HepG2 (cell line): ENCODE measurements at regions not wholly inside any gene's neighbourhood (a gene's known extent, or its start where the extent isn't known, plus 50 kb on each side); places are given as distances from the start of the nearest gene placed in this dataset.

Experiments
- ATAC-seq: fragments of 200-7000 bp; cut with Tn5 transposase; 3 replicates; pipeline ENCODE4 v1.9.1; 2020; ENCODE audit warnings: mild to moderate bottlenecking, moderate library complexity
- BruUV-seq: library from RNA; stranded (reverse); fragments of 400-500 nt; replicated peaks from 2 replicates; lab custom pipeline; 2021; lab: Mats Ljungman, UMichigan
- CTCF ChIA-PET: fragments of 300-600 bp; formaldehyde crosslinking; extraction: SDS; loops from one replicate; lab custom pipeline; 2021; ENCODE audit warnings: low total read pairs, inconsistent platforms, low intra/inter-chr PET ratio; lab: Yijun Ruan, JAX
- POLR2A ChIA-PET: fragments of 350-600 bp; sonication (Branson Sonifier 250); formaldehyde crosslinking; loops from one replicate; lab custom pipeline; 2020; ENCODE audit warnings: antibody characterized with exemption, inconsistent platforms; lab: Yijun Ruan, JAX
- DNase-seq: peaks from one replicate; pipeline ENCODE4 v3.0.0-alpha.2; 2015; ENCODE audit warnings: low spot score
- FAIRE-seq: peaks from 3 replicates; lab custom pipeline; 2011; peaks lifted over from hg19 to GRCh38; lab: Jason Lieb, UNC
- H2AFZ ChIP-seq: one replicate; pipeline ENCODE4 v1.6.1; 2011; ENCODE audit warnings: low read length, inconsistent platforms
- H3K27ac ChIP-seq: fragments of 300-600 bp; 3 replicates; pipeline ENCODE4 v1.8.0; 2011; ENCODE audit warnings: mixed run types, mild to moderate bottlenecking, mixed read lengths, low read length, inconsistent platforms; ENCODE audit not compliant: insufficient read depth; ENCODE audit errors: extremely low read length
- H3K27me3 ChIP-seq, 2 experiments: fragments of 200-600 bp in 1 of 2; 2 replicates in 1 of 2; 3 replicates in 1 of 2; pipeline versions ENCODE4 v1.6.0 to v1.8.0; 2011; ENCODE audit warnings: low read length in 2 of 2, mild to moderate bottlenecking in 2 of 2, moderate library complexity in 2 of 2, inconsistent platforms in 1 of 2; ENCODE audit not compliant: insufficient read depth in 2 of 2, control insufficient read depth in 1 of 2
- H3K36me3 ChIP-seq, 2 experiments: fragments of 200-600 bp in 1 of 2; replicated peaks in 1 of 2; 2 replicates in 1 of 2; 3 replicates in 1 of 2; pipeline versions ENCODE4 v1.5.1 to v1.8.0; 2011; ENCODE audit warnings: low read length in 2 of 2, inconsistent platforms in 1 of 2; ENCODE audit not compliant: insufficient read depth in 2 of 2, control insufficient read depth in 1 of 2
- H3K4me1 ChIP-seq: 2 replicates; pipeline ENCODE4 v1.5.1; 2012; ENCODE audit warnings: low read length, inconsistent platforms; ENCODE audit not compliant: insufficient read depth
- H3K4me2 ChIP-seq: 2 replicates; pipeline ENCODE4 v1.6.0; 2011; ENCODE audit warnings: low read depth, low read length, inconsistent platforms
- H3K4me3 ChIP-seq, 3 experiments: fragments of 200-600 bp in 1 of 3; sonication (generic), shearing (Covaris generic) in 1 of 3; replicated peaks in 1 of 3; 2 replicates each; pipeline ENCODE4 v1.5.1; 2011 to 2016; ENCODE audit warnings: low read length in 3 of 3, inconsistent platforms in 2 of 3, low read depth in 2 of 3, mild to moderate bottlenecking in 2 of 3, control low read depth in 1 of 3, mixed read lengths in 1 of 3; ENCODE audit not compliant: insufficient read depth in 1 of 3
- H3K79me2 ChIP-seq: one replicate; pipeline ENCODE4 v1.6.1; 2011; ENCODE audit warnings: low read length, inconsistent platforms; ENCODE audit not compliant: insufficient read depth
- H3K9ac ChIP-seq: 2 replicates; pipeline ENCODE4 v1.6.0; 2011; ENCODE audit warnings: mild to moderate bottlenecking, low read depth, low read length, inconsistent platforms; ENCODE audit not compliant: insufficient read depth
- H3K9me3 ChIP-seq: 2 replicates; pipeline ENCODE4 v1.5.1; 2012; ENCODE audit warnings: mild to moderate bottlenecking, low read length
- H4K20me1 ChIP-seq: 2 replicates; pipeline ENCODE4 v1.6.0; 2011; ENCODE audit warnings: inconsistent platforms, mild to moderate bottlenecking, low read length, moderate library complexity; ENCODE audit not compliant: insufficient read depth
- CBFB ChIP-seq: sonication (generic); formaldehyde crosslinking; IDR thresholded peaks from 2 replicates; pipeline ENCODE4 v1.4.0; 2020; ENCODE audit warnings: missing genetic modification reagents
- CERS6 ChIP-seq: sonication (generic); formaldehyde crosslinking; IDR thresholded peaks from 2 replicates; pipeline ENCODE4 v1.5.0; 2020; ENCODE audit warnings: missing genetic modification reagents
- ERF ChIP-seq: IDR thresholded peaks from 2 replicates; pipeline ENCODE4 v1.6.1; 2018; ENCODE audit warnings: missing biosample characterization, missing genetic modification reagents
- HOXA7 ChIP-seq: sonication (generic); formaldehyde crosslinking; IDR thresholded peaks from 2 replicates; pipeline ENCODE4 v1.8.1; 2022; ENCODE audit warnings: mild to moderate bottlenecking, missing genetic modification reagents, moderate library complexity
- IRF9 ChIP-seq: sonication (generic); formaldehyde crosslinking; IDR thresholded peaks from 2 replicates; pipeline ENCODE4 v1.8.0; 2022; ENCODE audit warnings: missing genetic modification reagents, mild to moderate bottlenecking, borderline replicate concordance
- KAT2B ChIP-seq: fragments of 150-350 bp; IDR thresholded peaks from 2 replicates; pipeline ENCODE4 v1.6.1; 2014; ENCODE audit warnings: low read depth, low read length, borderline replicate concordance
- KLF9 ChIP-seq: IDR thresholded peaks from 2 replicates; pipeline ENCODE4 v1.6.1; 2016; ENCODE audit warnings: low read depth
- MBNL3 ChIP-seq: fragments of 250-450 bp; sonication (Bioruptor Pico); conservative IDR thresholded peaks from 2 replicates; pipeline ENCODE4 v1.8.0; 2022; ENCODE audit warnings: mild to moderate bottlenecking, inconsistent platforms
- MED13 ChIP-seq: sonication (generic); formaldehyde crosslinking; IDR thresholded peaks from 2 replicates; pipeline ENCODE4 v1.5.0; 2020; ENCODE audit warnings: missing genetic modification reagents
- REXO4 ChIP-seq: sonication (generic); formaldehyde crosslinking; IDR thresholded peaks from 2 replicates; pipeline ENCODE4 v1.8.0; 2022; ENCODE audit warnings: missing genetic modification reagents, mild to moderate bottlenecking, borderline replicate concordance
- TFE3 ChIP-seq: IDR thresholded peaks from 2 replicates; pipeline ENCODE4 v1.6.1; 2016
- THRA ChIP-seq: sonication (generic); formaldehyde crosslinking; IDR thresholded peaks from 2 replicates; pipeline ENCODE4 v1.4.0; 2020; ENCODE audit warnings: missing genetic modification reagents, borderline replicate concordance
- ZNF121 ChIP-seq: sonication (generic); formaldehyde crosslinking; IDR thresholded peaks from 2 replicates; pipeline ENCODE4 v1.5.0; 2020; ENCODE audit warnings: mild to moderate bottlenecking, missing genetic modification reagents
- ZNF292 ChIP-seq: sonication (generic); formaldehyde crosslinking; IDR thresholded peaks from 2 replicates; pipeline ENCODE4 v1.8.1; 2022; ENCODE audit warnings: mild to moderate bottlenecking, low read depth, missing genetic modification reagents, borderline replicate concordance
- ZNF616 ChIP-seq: sonication (generic); formaldehyde crosslinking; IDR thresholded peaks from 2 replicates; pipeline ENCODE4 v1.5.0; 2020; ENCODE audit warnings: low read depth, mild to moderate bottlenecking, missing genetic modification reagents
- ZNF740 ChIP-seq: sonication (generic); formaldehyde crosslinking; IDR thresholded peaks from 2 replicates; pipeline ENCODE4 v1.4.0; 2020; ENCODE audit warnings: missing genetic modification reagents
- WGBS: methylation state at CpG from one replicate; pipeline ENCODE4 v1.1.6; 2017; ENCODE audit warnings: low lambda C conversion rate; 5-methylcytosine and 5-hydroxymethylcytosine counted together
- in situ Hi-C: cut with HindIII; loops from 2 replicates; pipeline ENCODE4 v1.10.0; 2017; ENCODE audit warnings: low pct_unique_long_range_greater_than_20kb; ENCODE audit not compliant: extremely low pct_ligation_motif_present
- intact Hi-C: fragments of 100-400 bp; cut with micrococcal nuclease; formaldehyde crosslinking; loops from one replicate; pipeline ENCODE4 v1.10.0; 2022; ENCODE audit not compliant: unreplicated experiment

- TF ChIP-seq ZNF740 (CRISPR knock-in tag) (no peak), IRF9 (CRISPR knock-in tag) (no peak), CBFB (CRISPR knock-in tag) (no peak), CERS6 (CRISPR knock-in tag) (no peak), KAT2B (no peak), MED13 (CRISPR knock-in tag) (no peak)
Measured at GRCh38 chr21:28148400-28149064, 844.1 kb downstream of the LTN1 start (continued).

- Histone ChIP-seq H3K27me3 (no peaks in the 10 kb centered on the region), H2AFZ (no peak overlapping the region), H3K4me2 (no peak overlapping the region), H3K36me3 (no peaks in the 10 kb centered on the region), H3K4me3 (no peak overlapping the region), H3K27ac (no peak overlapping the region), H4K20me1 (no peaks in the 10 kb centered on the region), H3K4me1 (no peaks in the 10 kb centered on the region), H3K9ac (no peak overlapping the region), H3K9me3 (peaks cover 66% of the 10 kb centered on the region), H3K79me2 (no peaks in the 10 kb centered on the region)
- ChIA-PET CTCF (no interaction called here), POLR2A (no interaction called here)
- ATAC-seq, result no peak
- FAIRE-seq, result no peak
- intact Hi-C loops (no loop called here), in situ Hi-C loops (no loop called here)
- 20% methylated on average over 4 of the region's 4 CpGs for WGBS
- no peak for DNase-seq
- BruUV-seq, result no TSS peak
- TF ChIP-seq KLF9 (CRISPR knock-in tag) (no peak), TFE3 (CRISPR knock-in tag) (no peak), HOXA7 (no peak), ERF (CRISPR knock-in tag) (no peak), ZNF616 (no peak), THRA (no peak), ZNF292 (CRISPR knock-in tag) (no peak), REXO4 (CRISPR knock-in tag) (no peak), MBNL3 (CRISPR knock-in tag) (no peak), ZNF121 (CRISPR knock-in tag) (no peak)
Measured at GRCh38 chr21:28144653-28145052, 848.0 kb downstream of the LTN1 start.
